ENCODE measurements at regions not wholly inside any gene's neighbourhood (a gene's known extent, or its start where the extent isn't known, plus 50 kb on each side); places are given as distances from the start of the nearest gene placed in this dataset.

DNA sequence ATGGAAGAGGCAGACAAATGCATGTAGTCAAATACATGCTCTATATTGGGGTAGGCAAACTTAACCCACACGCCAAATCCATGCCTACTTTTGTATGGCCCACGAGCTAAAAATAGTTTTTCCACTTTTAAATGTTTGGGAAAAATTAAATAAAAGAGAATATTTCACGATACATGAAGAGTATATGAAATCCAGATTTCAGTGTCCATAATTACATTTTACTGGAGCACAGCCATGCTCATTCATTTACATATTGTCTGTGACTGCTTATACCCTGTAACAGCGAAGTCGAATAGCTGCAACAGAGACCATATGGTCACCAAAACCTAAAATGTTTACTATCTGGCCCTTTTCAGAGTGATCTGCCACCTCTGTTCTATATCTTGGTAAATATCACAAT, 257.4 kb upstream of the NOCT start:
- intact Hi-C loops (cut with DNase I): no loop called here
- Histone ChIP-seq H3K27ac (no peak overlapping the region), H3K4me1 (no peaks in the 10 kb centered on the region), H3K9me3 (no peaks in the 10 kb centered on the region), H3K27me3 (no peaks in the 10 kb centered on the region), H3K4me3 (no peak overlapping the region), H3K36me3 (replicated peaks in 1 of 2; ENCODE audit: insufficient read depth in 1 of 2, low read depth in 2 of 2) (no peaks in the 10 kb centered on the region)
- DNase-seq (no peak), ATAC-seq (no peak)
- 66 to 85% methylated on average over 5 of the region's 5 CpGs for WGBS, 2 donors
- TF ChIP-seq CTCF (IDR thresholded peaks at IDR 0.05) (no peak), POLR2A (IDR thresholded peaks at IDR 0.05) (no peak)

DNA sequence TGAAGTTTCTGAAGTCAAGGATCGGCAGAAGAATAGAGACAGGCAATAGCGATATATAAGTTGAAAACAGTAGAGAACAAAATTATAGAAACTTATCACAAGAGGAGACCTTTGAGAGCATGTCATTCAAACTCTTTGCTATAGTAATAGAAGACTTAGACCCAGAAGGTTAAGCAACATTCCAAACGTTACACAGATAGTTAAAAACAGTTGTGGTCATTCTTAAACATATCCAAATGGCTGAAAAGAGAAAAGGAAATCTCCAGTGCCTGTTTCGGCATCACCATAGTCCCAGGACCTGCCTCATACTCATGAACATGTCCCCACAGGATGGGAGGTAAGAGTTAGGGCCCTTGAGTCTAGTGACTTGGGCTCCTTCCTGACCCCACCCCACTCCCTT, 258.1 kb upstream of the NOCT start:
- DNase-seq (no peak), ATAC-seq (no peak)
- Histone ChIP-seq H3K27ac (no peak overlapping the region), H3K36me3 (replicated peaks in 1 of 2; ENCODE audit: insufficient read depth in 1 of 2, low read depth in 2 of 2) (no peaks in the 10 kb centered on the region), H3K4me1 (no peaks in the 10 kb centered on the region), H3K9me3 (no peaks in the 10 kb centered on the region), H3K27me3 (no peaks in the 10 kb centered on the region), H3K4me3 (no peak overlapping the region)
- 68 to 69% methylated on average over 4 of the region's 4 CpGs for WGBS, 2 donors
- TF ChIP-seq POLR2A (IDR thresholded peaks at IDR 0.05) (no peak), CTCF (IDR thresholded peaks at IDR 0.05) (no peak)
- intact Hi-C loops (cut with DNase I): no loop called here

GRCh38 chr4:138756519-138756918, 259.1 kb upstream of the NOCT start:
- no peaks in the 10 kb centered on the region for H3K36me3 ChIP-seq (replicated peaks in 1 of 2; ENCODE audit: insufficient read depth in 1 of 2, low read depth in 2 of 2)
- no peak for DNase-seq
- no peaks in the 10 kb centered on the region for H3K27me3 ChIP-seq
- intact Hi-C loops (cut with DNase I): no loop called here
- no peak for ATAC-seq
- TF ChIP-seq CTCF (IDR thresholded peaks at IDR 0.05) (no peak), POLR2A (IDR thresholded peaks at IDR 0.05) (no peak)
- no peak overlapping the region for H3K27ac ChIP-seq
- no peak overlapping the region for H3K4me3 ChIP-seq
- H3K4me1 ChIP-seq: no peaks in the 10 kb centered on the region
- H3K9me3 ChIP-seq: no peaks in the 10 kb centered on the region

GRCh38 chr4:138751309-138751708, 264.3 kb upstream of the NOCT start:
- TF ChIP-seq POLR2A (IDR thresholded peaks at IDR 0.05) (no peak), CTCF (IDR thresholded peaks at IDR 0.05) (no peak)
- no peaks in the 10 kb centered on the region for H3K36me3 ChIP-seq (replicated peaks in 1 of 2; ENCODE audit: insufficient read depth in 1 of 2, low read depth in 2 of 2)
- H3K4me1 ChIP-seq: no peaks in the 10 kb centered on the region
- DNase-seq (no peak), ATAC-seq (no peak)
- intact Hi-C loops (cut with DNase I): no loop called here
- H3K27me3 ChIP-seq: no peaks in the 10 kb centered on the region
- no peak overlapping the region for H3K27ac ChIP-seq
- WGBS, 2 donors: 77 to 90% methylated on average over 3 of the region's 3 CpGs
- H3K4me3 ChIP-seq: no peak overlapping the region
- H3K9me3 ChIP-seq: no peaks in the 10 kb centered on the region

DNA sequence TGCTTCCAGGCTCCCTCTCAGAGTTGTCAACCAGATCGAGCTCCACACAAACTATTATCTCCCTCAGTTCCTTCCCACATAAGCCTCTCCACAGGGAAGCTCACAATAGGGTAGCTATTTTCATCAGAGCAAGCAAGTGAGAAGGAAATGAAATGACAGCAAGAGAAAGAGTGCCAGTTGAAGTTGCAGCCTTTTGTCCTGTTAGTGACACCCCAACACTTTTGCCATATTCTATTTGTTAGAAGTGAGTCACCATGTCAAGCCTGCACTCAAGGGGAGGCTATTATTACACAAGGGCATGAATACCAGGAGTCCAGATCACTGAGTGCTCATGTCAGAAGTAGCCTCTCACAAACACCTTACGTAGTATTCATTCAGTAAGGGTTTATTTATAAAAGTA, 266.3 kb upstream of the NOCT start:
- H3K4me3 ChIP-seq: no peak overlapping the region
- no peak overlapping the region for H3K27ac ChIP-seq
- no peak for TF ChIP-seq CTCF (IDR thresholded peaks at IDR 0.05)
- TF ChIP-seq POLR2A (IDR thresholded peaks at IDR 0.05): no peak
- ATAC-seq: no peak
- H3K4me1 ChIP-seq: no peaks in the 10 kb centered on the region
- H3K9me3 ChIP-seq: no peaks in the 10 kb centered on the region
- intact Hi-C loops (cut with DNase I): no loop called here
- no peaks in the 10 kb centered on the region for H3K27me3 ChIP-seq
- H3K36me3 ChIP-seq (replicated peaks in 1 of 2; ENCODE audit: insufficient read depth in 1 of 2, low read depth in 2 of 2): no peaks in the 10 kb centered on the region
- no peak for DNase-seq
- 45 to 73% methylated on average over 2 of the region's 2 CpGs for WGBS, 2 donors
